ENCODE measurements at regions not wholly inside any gene's neighbourhood (a gene's known extent, or its start where the extent isn't known, plus 50 kb on each side); places are given as distances from the start of the nearest gene placed in this dataset.

GRCh38 chr15:95405447-95405846 lies 925.1 kb upstream of the NR2F2 start:
- TF ChIP-seq POLR2AphosphoS5 (IDR thresholded peaks at IDR 0.05): no peak
- no peak for TF ChIP-seq POLR2A (IDR thresholded peaks at IDR 0.05)
- TF ChIP-seq, protein P1, sequence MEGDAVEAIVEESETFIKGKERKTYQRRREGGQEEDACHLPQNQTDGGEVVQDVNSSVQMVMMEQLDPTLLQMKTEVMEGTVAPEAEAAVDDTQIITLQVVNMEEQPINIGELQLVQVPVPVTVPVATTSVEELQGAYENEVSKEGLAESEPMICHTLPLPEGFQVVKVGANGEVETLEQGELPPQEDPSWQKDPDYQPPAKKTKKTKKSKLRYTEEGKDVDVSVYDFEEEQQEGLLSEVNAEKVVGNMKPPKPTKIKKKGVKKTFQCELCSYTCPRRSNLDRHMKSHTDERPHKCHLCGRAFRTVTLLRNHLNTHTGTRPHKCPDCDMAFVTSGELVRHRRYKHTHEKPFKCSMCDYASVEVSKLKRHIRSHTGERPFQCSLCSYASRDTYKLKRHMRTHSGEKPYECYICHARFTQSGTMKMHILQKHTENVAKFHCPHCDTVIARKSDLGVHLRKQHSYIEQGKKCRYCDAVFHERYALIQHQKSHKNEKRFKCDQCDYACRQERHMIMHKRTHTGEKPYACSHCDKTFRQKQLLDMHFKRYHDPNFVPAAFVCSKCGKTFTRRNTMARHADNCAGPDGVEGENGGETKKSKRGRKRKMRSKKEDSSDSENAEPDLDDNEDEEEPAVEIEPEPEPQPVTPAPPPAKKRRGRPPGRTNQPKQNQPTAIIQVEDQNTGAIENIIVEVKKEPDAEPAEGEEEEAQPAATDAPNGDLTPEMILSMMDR (IDR thresholded peaks at IDR 0.05): no peak
- Histone ChIP-seq H3K27me3 (no peaks in the 10 kb centered on the region), H3K36me3 (no peaks in the 10 kb centered on the region), H3K9me3 (no peaks in the 10 kb centered on the region), H3K4me3 (no peak overlapping the region), H3K4me1 (no peaks in the 10 kb centered on the region), H3K27ac (no peak overlapping the region)
- intact Hi-C loops (cut with DNase I; ENCODE audit: low total_unique reads): no loop called here
- no peak for DNase-seq (ENCODE audit: low spot score in 2 of 2)

- intact Hi-C loops (cut with DNase I; ENCODE audit: low total_unique reads): no loop called here
- H3K9me3 ChIP-seq: no peaks in the 10 kb centered on the region
- H3K4me1 ChIP-seq: no peaks in the 10 kb centered on the region
- no peak overlapping the region for H3K27ac ChIP-seq
- H3K4me3 ChIP-seq: no peak overlapping the region
- no peak for DNase-seq (ENCODE audit: low spot score in 2 of 2)
- no peak for TF ChIP-seq POLR2AphosphoS5 (IDR thresholded peaks at IDR 0.05)
- TF ChIP-seq POLR2A (IDR thresholded peaks at IDR 0.05): no peak
- TF ChIP-seq, protein P1 (IDR thresholded peaks at IDR 0.05): no peak
- no peaks in the 10 kb centered on the region for H3K36me3 ChIP-seq
- H3K27me3 ChIP-seq: no peaks in the 10 kb centered on the region
Observed at GRCh38 chr15:95407534-95407933, 923.0 kb upstream of the NR2F2 start.

DNA sequence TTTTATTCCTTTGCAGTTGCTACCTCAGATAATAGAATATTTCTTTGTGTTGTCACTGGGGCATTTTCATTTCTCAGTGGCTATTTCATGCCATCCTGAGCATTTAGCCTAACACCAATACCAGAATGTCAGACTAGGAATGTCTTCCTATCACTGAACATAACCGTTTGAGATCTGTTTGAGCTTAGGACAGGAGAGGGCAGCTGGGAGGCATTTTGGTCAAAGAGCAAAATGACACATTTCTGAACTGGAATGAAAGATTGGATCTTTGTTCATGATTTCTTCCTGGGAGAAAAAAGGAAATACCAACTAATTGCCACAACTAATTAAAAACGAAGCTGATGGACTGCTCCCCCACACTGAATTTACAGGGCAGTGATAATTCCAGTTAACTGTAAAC lies 921.3 kb upstream of the NR2F2 start:
- H3K4me1 ChIP-seq: no peaks in the 10 kb centered on the region

DNA sequence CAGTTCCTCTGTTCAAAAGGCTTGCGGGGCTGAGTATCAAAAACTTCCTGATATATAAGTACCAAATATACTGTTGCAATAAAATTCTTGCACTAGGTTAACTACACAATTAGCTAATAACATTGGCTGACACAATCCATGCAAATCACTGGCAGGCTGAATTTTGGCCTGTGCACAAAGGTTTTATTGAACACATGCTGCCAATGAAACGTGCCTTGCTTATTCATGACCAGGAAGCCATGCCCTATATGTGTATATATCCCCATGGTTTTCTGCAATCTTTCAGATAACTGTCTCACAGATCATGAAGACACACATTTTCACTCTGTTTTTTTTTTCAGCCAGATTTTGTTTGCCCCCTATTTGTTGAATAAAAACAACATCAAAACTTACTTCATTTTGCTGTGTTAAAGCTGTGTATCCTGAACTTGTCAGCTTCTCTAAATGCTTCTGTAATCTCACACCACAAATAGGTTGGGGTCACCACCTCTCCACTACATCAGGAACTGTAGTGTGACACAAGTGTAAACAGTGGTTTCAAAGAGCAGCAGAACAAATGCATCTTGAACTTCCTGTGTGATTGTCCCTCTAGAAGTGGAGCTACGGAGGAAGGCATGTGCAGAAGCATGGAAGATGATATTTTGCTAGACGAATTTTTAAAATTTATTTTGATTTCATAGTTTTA lies 920.7 kb upstream of the NR2F2 start:
- intact Hi-C loops (cut with DNase I; ENCODE audit: low total_unique reads): no loop called here
- no peak for TF ChIP-seq POLR2A (IDR thresholded peaks at IDR 0.05)
- no peak for TF ChIP-seq POLR2AphosphoS5 (IDR thresholded peaks at IDR 0.05)
- TF ChIP-seq, protein P1 (IDR thresholded peaks at IDR 0.05): no peak
- Histone ChIP-seq H3K4me1 (no peaks in the 10 kb centered on the region), H3K4me3 (no peak overlapping the region), H3K9me3 (no peaks in the 10 kb centered on the region), H3K36me3 (no peaks in the 10 kb centered on the region), H3K27me3 (no peaks in the 10 kb centered on the region), H3K27ac (no peak overlapping the region)
- no peak for DNase-seq (ENCODE audit: low spot score in 2 of 2)

More for the DNA sequence above, 921.3 kb upstream of the NR2F2 start:
- no peaks in the 10 kb centered on the region for H3K9me3 ChIP-seq
- no peaks in the 10 kb centered on the region for H3K36me3 ChIP-seq
- no peak for DNase-seq (ENCODE audit: low spot score in 2 of 2)
- intact Hi-C loops (cut with DNase I; ENCODE audit: low total_unique reads): no loop called here
- H3K27ac ChIP-seq: no peak overlapping the region
- H3K4me3 ChIP-seq: no peak overlapping the region
- no peak for TF ChIP-seq POLR2A (IDR thresholded peaks at IDR 0.05)
- TF ChIP-seq, protein P1 (IDR thresholded peaks at IDR 0.05): no peak
- no peak for TF ChIP-seq POLR2AphosphoS5 (IDR thresholded peaks at IDR 0.05)
- H3K27me3 ChIP-seq: no peaks in the 10 kb centered on the region

GRCh38 chr15:95410757-95411156 lies 919.7 kb upstream of the NR2F2 start:
- H3K4me1 ChIP-seq: no peaks in the 10 kb centered on the region
- no peak overlapping the region for H3K27ac ChIP-seq
- DNase-seq (ENCODE audit: low spot score in 2 of 2): no peak
- no peaks in the 10 kb centered on the region for H3K27me3 ChIP-seq
- no peaks in the 10 kb centered on the region for H3K36me3 ChIP-seq
- H3K9me3 ChIP-seq: no peaks in the 10 kb centered on the region
- intact Hi-C loops (cut with DNase I; ENCODE audit: low total_unique reads): no loop called here
- TF ChIP-seq POLR2AphosphoS5 (IDR thresholded peaks at IDR 0.05): no peak
- TF ChIP-seq, protein P1 (IDR thresholded peaks at IDR 0.05): no peak
- no peak for TF ChIP-seq POLR2A (IDR thresholded peaks at IDR 0.05)
- H3K4me3 ChIP-seq: no peak overlapping the region
